ENCODE measurements at regions not wholly inside any gene's neighbourhood (a gene's known extent, or its start where the extent isn't known, plus 50 kb on each side); places are given as distances from the start of the nearest gene placed in this dataset.

DNA sequence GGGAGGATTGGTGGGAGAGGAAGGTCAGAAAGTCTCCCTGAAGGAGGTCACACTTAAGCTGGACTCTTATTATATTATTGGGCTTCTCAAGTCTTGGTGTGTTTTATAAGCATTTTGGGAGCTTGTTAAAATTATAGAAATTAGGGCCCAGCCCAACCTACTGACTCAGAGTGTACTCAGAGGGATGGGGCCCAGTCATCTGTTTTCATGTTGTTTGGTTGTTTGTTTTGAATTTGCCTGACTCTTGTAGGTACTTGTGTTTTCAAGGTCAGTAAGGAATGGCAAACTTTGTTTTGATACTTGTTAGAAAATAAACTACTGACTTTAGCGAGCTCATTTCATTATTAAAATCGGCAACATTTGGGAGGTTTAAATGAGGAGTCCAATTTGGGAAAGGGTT, 152.0 kb downstream of the INSIG2 start:
- DNase-seq (ENCODE audit: low read depth in 2 of 2), result no peak

- DNase-seq (ENCODE audit: low read depth in 2 of 2), result no peak
These were observed 151.0 kb downstream of the INSIG2 start for GRCh38 chr2:118239284-118239683.

DNA sequence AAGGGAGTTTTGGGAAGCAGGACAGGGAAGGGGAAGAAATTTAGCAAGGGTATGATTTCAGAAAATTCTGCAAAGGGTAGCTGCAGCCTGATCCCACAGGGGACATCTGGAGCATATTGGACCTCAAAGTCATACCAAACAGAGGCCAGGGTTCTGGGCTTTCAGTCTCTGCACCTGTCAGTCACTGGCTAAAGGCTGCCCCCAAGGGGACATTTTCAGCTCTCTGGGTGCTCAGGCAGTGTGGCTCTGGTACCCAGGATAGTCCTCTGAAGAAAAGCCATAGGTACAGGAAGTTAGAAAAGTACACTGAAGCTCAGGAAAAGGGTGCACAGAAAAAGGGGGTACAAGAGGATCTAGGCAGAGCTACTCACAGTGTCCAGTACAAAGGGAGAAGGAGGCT, 149.2 kb downstream of the INSIG2 start:
- no peak for DNase-seq (ENCODE audit: low read depth in 2 of 2)

DNA sequence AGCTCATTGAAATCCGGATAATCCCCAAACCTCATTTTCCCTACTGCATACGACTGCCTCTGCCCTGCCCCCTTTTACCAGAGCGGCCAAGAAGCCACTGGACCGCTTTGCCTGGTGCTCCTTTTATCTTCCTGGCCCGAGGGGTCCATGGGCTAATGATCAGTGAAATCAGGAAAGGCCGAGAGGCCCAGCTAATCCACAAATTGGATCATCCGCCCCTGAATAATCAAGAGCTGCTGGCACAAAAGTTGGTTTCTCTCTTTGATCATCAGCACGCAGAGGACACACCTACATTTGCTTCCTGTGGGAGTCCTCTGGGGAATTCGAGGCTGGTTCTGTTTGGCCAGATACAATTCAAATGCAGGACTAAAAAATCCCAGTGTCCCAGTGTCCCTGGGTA, 144.5 kb downstream of the INSIG2 start:
- DNase-seq (ENCODE audit: low read depth in 2 of 2), result no peak

GRCh38 chr2:118232391-118232790, 144.1 kb downstream of the INSIG2 start:
- DNase-seq (ENCODE audit: low read depth in 2 of 2), result no peak

DNA sequence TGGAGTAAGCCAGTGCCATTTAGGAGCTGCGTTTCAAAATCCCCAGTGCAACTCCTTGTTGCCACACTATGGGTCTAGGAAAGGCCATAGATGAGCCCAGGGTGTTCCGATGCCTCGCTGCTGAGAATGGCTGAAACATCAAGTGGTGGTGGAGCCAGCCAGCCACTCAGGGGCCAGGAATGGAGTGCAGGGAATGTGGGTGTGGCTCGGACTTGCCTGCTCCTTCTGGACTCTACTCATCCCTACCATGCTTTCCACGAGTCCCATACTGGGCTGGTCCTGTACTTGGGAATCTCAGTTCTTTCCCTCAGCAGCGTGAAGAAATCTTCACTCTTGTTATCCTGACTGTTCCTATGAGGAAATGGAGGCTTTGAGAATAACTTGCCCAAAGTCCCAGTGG, 143.5 kb downstream of the INSIG2 start:
- DNase-seq (ENCODE audit: low read depth in 2 of 2), result no peak

DNA sequence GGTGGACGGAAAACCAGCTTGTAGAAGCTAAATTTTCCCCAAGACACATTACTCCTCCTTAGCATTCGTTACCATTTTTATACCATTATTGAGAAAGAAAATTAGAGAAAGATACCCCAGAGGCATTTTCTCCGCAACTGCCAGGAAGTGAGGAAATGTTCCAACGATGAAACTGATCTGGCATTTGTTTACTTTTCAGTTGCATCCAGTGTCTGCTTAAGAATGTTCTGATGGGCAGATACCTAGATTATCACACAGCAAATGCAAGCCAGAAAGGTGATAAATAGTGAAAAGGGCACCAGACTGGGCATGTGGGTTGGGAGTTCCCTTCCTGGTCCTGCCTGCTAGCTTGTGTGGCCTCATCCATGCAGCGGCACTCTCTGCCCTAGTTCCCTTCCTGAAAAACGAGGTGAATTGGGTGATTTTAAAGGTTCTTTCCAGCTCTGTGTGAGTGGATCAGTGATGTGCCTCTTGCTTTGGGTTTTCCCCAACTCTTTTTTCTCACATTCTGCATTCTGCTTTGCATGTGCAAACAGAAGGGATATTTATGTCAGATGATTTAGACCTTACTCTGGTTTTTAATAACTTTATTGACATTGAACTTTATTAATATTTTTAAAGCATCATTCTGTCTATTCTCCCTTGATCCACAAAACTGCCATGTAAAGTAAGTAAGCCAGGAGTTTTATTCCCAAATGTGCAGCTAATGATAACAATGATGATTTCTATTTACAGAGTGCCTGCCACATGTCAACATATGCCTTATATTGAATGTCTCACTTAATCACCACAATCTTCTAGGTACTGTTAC, 139.6 kb downstream of the INSIG2 start:
- DNase-seq (ENCODE audit: low read depth in 2 of 2), result no peak

- DNase-seq (ENCODE audit: low read depth in 2 of 2), result no peak
These were observed 137.4 kb downstream of the INSIG2 start for GRCh38 chr2:118225666-118226065.

DNA sequence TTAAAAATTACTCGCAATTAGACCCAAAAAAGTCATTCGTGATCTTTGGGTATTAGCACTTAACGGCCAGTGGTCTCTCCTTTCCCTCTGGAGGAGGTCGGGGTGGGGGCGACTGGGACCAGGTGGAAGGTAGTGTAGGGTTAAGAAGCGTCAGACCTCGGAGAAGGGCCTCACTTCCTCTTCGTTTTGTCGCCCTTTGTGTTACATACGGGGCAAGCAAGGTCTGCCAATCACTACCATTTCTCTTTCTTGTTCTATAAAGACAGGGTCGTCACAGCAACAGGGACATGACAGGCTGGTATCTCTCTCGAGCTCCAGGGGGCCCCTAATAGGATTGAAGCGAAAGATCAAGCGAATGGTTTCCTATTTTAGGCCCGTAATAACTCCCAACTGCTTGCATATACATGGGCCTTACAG, 136.6 kb downstream of the INSIG2 start:
- DNase-seq (ENCODE audit: low read depth in 2 of 2), result no peak

DNA sequence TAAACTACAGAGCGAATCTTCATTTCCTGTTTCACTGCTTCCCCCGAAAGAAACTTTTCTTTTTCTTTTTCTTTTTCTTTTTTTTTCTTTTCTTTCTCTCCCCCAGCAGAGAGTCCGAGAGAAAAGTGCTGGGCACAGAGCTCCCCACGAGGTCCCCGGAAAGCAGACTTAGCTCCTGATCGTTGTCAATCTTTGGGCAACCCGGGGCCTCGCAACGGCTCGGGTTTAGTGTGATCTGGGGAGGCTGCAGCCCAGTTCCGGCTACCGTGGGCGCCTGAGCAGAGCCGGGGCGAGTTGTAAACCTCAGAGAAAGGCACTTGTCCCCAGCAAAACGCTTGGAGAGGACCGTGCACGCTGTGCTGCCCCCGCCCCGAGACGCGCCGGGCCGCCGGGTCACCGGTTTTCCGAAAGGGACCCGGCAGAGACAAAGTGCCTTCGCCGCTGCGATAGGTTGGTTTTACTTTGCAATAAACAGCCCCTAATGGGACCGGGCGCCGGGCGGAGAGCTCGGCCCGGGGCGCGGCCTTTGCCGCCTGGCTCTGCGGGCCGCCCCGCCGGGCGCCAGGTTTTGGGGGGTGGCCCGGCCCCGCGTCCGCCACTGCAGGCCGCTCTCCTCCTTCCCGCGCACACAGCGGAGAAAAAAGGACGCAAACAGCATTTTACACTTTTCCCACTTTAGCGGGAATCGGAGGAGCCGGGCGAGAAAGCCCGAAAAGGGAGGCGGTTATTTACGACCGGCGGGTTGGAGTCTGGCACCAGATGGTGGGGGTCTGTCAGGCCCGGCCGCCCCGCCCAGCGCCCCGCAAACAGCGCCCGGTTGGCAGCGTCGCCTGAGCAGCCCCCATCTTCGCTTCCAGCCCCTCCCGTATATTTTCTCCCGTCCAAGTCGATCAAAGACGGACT, 136.0 kb downstream of the INSIG2 start:
- DNase-seq (ENCODE audit: low read depth in 2 of 2), result no peak

- DNase-seq (ENCODE audit: low read depth in 2 of 2), result no peak
These were observed 135.3 kb downstream of the INSIG2 start for GRCh38 chr2:118223511-118223991.

- no peak for DNase-seq (ENCODE audit: low read depth in 2 of 2)
These were observed 134.6 kb downstream of the INSIG2 start for GRCh38 chr2:118222672-118223421.

DNA sequence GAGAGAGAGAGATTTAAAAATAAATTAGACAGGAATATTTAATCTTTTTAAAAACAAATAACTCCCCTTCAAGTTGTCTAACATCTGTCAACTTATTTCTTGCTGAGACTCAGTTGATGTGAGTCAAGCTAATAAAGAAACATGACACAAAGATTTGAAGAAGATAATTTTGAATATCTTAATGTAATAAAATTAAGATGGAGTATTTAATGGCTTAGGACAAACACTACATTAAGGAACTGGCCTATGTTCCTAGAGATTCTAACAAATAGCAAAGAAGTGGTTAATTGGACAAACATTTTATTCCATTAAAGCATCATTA, 134.0 kb downstream of the INSIG2 start:
- DNase-seq (ENCODE audit: low read depth in 2 of 2), result no peak

DNA sequence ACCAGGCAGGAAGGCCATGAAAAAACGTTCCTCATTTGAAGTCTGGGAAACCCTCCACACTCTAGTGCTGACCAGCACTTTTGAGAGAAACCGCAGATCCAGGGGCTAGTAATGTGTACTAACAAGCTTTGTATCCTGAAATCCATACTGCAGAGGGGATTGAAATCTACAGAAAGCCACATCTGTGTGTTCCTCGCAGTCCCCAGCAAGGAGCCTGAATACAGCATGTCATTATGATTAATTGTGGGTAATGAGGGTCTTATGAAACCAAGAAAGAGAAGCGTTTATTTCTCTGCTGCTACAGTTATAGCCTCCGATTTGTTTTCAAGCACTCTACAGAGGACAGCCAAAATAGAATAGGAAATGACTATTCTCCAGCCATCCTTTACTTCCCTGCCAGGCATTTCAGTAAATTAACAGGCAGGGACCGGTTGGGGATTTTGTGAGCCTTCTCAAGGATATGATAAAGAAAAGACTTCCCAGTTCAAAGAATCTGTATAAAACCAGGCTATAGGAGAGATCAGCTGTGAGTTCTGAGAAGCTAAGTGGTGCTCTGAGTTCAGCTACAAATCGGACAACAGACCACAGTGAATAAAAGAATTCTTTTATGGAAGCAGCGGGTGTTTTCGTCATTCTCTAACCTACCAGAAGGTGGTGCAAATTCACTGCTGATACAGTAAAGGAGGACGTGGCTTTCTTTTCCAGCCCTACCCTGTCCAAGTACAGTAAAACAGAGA, 133.4 kb downstream of the INSIG2 start:
- no peak for DNase-seq (ENCODE audit: low read depth in 2 of 2)

- no peak for DNase-seq (ENCODE audit: low read depth in 2 of 2)
These were observed 131.3 kb downstream of the INSIG2 start for GRCh38 chr2:118219611-118220010.

DNA sequence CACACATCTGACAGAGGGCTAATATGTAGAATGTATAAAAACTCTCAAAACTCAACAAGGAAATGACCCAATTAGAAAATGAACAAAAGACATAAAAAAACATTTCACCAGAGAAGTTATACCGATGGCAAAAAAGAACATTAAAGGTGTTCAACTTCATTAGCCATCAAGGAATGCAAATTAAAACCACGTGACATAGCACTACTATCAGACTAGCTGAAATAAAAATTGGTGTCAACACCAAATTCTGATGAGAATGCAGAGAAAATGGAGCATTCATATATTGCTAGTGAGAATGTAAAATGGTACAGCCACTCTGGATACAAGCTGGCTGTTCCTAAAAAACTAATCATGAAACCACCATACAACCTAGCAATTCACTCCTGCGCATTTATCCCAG, 128.0 kb downstream of the INSIG2 start:
- DNase-seq (ENCODE audit: low read depth in 2 of 2), result no peak

GRCh38 chr2:118209727-118210126, 121.5 kb downstream of the INSIG2 start:
- no peak for DNase-seq (ENCODE audit: low read depth in 2 of 2)

GRCh38 chr2:118207889-118208288, 119.6 kb downstream of the INSIG2 start:
- no peak for DNase-seq (ENCODE audit: low read depth in 2 of 2)

- no peak for DNase-seq (ENCODE audit: low read depth in 2 of 2)
These were observed 114.5 kb downstream of the INSIG2 start for GRCh38 chr2:118202707-118203303.

DNA sequence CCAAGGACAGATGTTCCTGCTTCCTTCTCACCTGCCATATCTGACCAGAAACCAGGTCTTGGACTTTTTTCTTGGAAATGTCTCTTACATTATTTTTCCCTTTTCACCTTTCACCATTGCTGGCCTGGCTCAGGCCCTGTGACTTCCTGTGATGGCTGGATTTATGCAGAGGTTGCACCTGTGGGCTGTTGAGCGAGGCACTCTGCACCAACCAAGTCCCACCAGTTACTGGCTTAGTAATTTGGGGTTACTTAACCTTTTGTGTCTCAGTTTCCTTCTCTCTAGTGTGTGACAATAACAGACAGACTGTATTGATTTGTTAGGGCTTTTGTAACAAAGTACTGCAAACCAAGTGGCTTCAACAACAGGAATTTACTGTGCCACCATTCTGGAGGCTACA, 110.0 kb downstream of the INSIG2 start:
- no peak for DNase-seq (ENCODE audit: low read depth in 2 of 2)

GRCh38 chr2:118197011-118197675, 108.9 kb downstream of the INSIG2 start:
- DNase-seq (ENCODE audit: low read depth in 2 of 2), result no peak

Data from stimulated activated CD8-positive, alpha-beta memory T cell treated with anti-CD3 and anti-CD28 coated beads, Interleukin-15, amount 100 ng/mL, for 48 hours (primary cell).